ENCODE measurements at regions not wholly inside any gene's neighbourhood (a gene's known extent, or its start where the extent isn't known, plus 50 kb on each side); places are given as distances from the start of the nearest gene placed in this dataset.

GRCh38 chr10:65292551-65292950 is 1633.3 kb upstream of the LRRTM3 start:
- no peak for TF ChIP-seq CTCF (conservative IDR thresholded peaks at IDR 0.05; ENCODE audit: low read depth, low read length)
- no peak for TF ChIP-seq EZH2 (IDR thresholded peaks at IDR 0.05; ENCODE audit: borderline replicate concordance, low read depth, low read length, poor library complexity, severe bottlenecking)
- intact Hi-C loops (cut with micrococcal nuclease; ENCODE audit: unreplicated experiment): no loop called here
- Histone ChIP-seq H3K36me3 (ENCODE audit: insufficient read depth, low read length, poor library complexity, severe bottlenecking) (no peaks in the 10 kb centered on the region), H3K27me3 (replicated peaks; ENCODE audit: insufficient read depth, low read depth, low read length, poor library complexity) (no peaks in the 10 kb centered on the region), H3K4me3 (ENCODE audit: low read depth, low read length, poor library complexity, severe bottlenecking) (no peak overlapping the region), H3K4me1 (ENCODE audit: insufficient read depth, low read length, poor library complexity, severe bottlenecking) (no peaks in the 10 kb centered on the region), H3K27ac (ENCODE audit: low read depth, low read length, poor library complexity, severe bottlenecking) (no peak overlapping the region), H3K9me3 (ENCODE audit: low read depth, low read length, poor library complexity, severe bottlenecking) (no peaks in the 10 kb centered on the region)
- CTCF ChIA-PET: no interaction called here
- no TSS peak for BruUV-seq (replicated peaks)
- no peak for DNase-seq (ENCODE audit: low spot score)
- POLR2A ChIA-PET (ENCODE audit: low non-redundant PET): no interaction called here

- DNase-seq (ENCODE audit: low spot score): peak; percentile 0
- intact Hi-C loops (cut with micrococcal nuclease; ENCODE audit: unreplicated experiment): no loop called here
- Histone ChIP-seq H3K9me3 (ENCODE audit: low read depth, low read length, poor library complexity, severe bottlenecking) (no peaks in the 10 kb centered on the region), H3K4me1 (ENCODE audit: insufficient read depth, low read length, poor library complexity, severe bottlenecking) (no peaks in the 10 kb centered on the region), H3K27me3 (replicated peaks; ENCODE audit: insufficient read depth, low read depth, low read length, poor library complexity) (no peaks in the 10 kb centered on the region), H3K27ac (ENCODE audit: low read depth, low read length, poor library complexity, severe bottlenecking) (no peak overlapping the region), H3K4me3 (ENCODE audit: low read depth, low read length, poor library complexity, severe bottlenecking) (no peak overlapping the region), H3K36me3 (ENCODE audit: insufficient read depth, low read length, poor library complexity, severe bottlenecking) (no peaks in the 10 kb centered on the region)
- POLR2A ChIA-PET (ENCODE audit: low non-redundant PET): no interaction called here
- no TSS peak for BruUV-seq (replicated peaks)
- no peak for TF ChIP-seq EZH2 (IDR thresholded peaks at IDR 0.05; ENCODE audit: borderline replicate concordance, low read depth, low read length, poor library complexity, severe bottlenecking)
- TF ChIP-seq CTCF (conservative IDR thresholded peaks at IDR 0.05; ENCODE audit: low read depth, low read length): no peak
- CTCF ChIA-PET: no interaction called here
Observed at GRCh38 chr10:65294329-65294728, 1631.5 kb upstream of the LRRTM3 start.

- no TSS peak for BruUV-seq (replicated peaks)
Observed at GRCh38 chr10:65301181-65301580, 1624.7 kb upstream of the LRRTM3 start.

More at GRCh38 chr10:65301181-65301580, 1624.7 kb upstream of the LRRTM3 start:
- DNase-seq (ENCODE audit: low spot score): no peak
- Histone ChIP-seq H3K27me3 (replicated peaks; ENCODE audit: insufficient read depth, low read depth, low read length, poor library complexity) (no peaks in the 10 kb centered on the region), H3K4me1 (ENCODE audit: insufficient read depth, low read length, poor library complexity, severe bottlenecking) (no peaks in the 10 kb centered on the region), H3K36me3 (ENCODE audit: insufficient read depth, low read length, poor library complexity, severe bottlenecking) (no peaks in the 10 kb centered on the region), H3K4me3 (ENCODE audit: low read depth, low read length, poor library complexity, severe bottlenecking) (no peak overlapping the region), H3K27ac (ENCODE audit: low read depth, low read length, poor library complexity, severe bottlenecking) (no peak overlapping the region), H3K9me3 (ENCODE audit: low read depth, low read length, poor library complexity, severe bottlenecking) (no peaks in the 10 kb centered on the region)
- ChIA-PET CTCF (no interaction called here), POLR2A (ENCODE audit: low non-redundant PET) (no interaction called here)
- intact Hi-C loops (cut with micrococcal nuclease; ENCODE audit: unreplicated experiment): no loop called here
- TF ChIP-seq EZH2 (IDR thresholded peaks at IDR 0.05; ENCODE audit: borderline replicate concordance, low read depth, low read length, poor library complexity, severe bottlenecking) (no peak), CTCF (conservative IDR thresholded peaks at IDR 0.05; ENCODE audit: low read depth, low read length) (no peak)

Data from A673 (cell line).